Mesenchymal stem cell (in vitro differentiated cells and primary cell): ENCODE measurements at regions not wholly inside any gene's neighbourhood (a gene's known extent, or its start where the extent isn't known, plus 50 kb on each side); places are given as distances from the start of the nearest gene placed in this dataset.

Experiments
- DNase-seq: peaks from one replicate; pipeline ENCODE4 v3.0.0-alpha.2; 2013
- H2AFZ ChIP-seq: one replicate; pipeline ENCODE4 v1.6.1; 2013; ENCODE audit warnings: low read depth, mild to moderate bottlenecking, control low read depth, inconsistent platforms, low read length, moderate library complexity
- H2AK5ac ChIP-seq: 2 replicates; pipeline ENCODE4 v1.6.1; 2013; ENCODE audit warnings: low read length, moderate library complexity, mild to moderate bottlenecking, inconsistent platforms; ENCODE audit not compliant: severe bottlenecking
- H2BK120ac ChIP-seq: one replicate; pipeline ENCODE4 v1.6.1; 2013; ENCODE audit warnings: low read depth, mild to moderate bottlenecking, inconsistent platforms, low read length, moderate library complexity
- H2BK12ac ChIP-seq, 2 experiments: one replicate each; pipeline ENCODE4 v1.6.1; 2013; ENCODE audit warnings: inconsistent platforms in 2 of 2, low read length in 2 of 2, mild to moderate bottlenecking in 2 of 2, moderate library complexity in 2 of 2, control low read depth in 1 of 2
- H2BK15ac ChIP-seq: one replicate; pipeline ENCODE4 v1.6.1; 2013; ENCODE audit warnings: mild to moderate bottlenecking, low read depth, inconsistent platforms; ENCODE audit not compliant: poor library complexity, severe bottlenecking
- H2BK5ac ChIP-seq: 2 replicates; pipeline ENCODE4 v1.6.1; 2013; ENCODE audit warnings: low read depth, mild to moderate bottlenecking, low read length, control low read depth, inconsistent platforms; ENCODE audit not compliant: poor library complexity, severe bottlenecking
- H3K14ac ChIP-seq, 2 experiments: one replicate each; pipeline ENCODE4 v1.6.1; 2013; ENCODE audit warnings: inconsistent platforms in 2 of 2, low read length in 2 of 2, control low read depth in 1 of 2, mild to moderate bottlenecking in 1 of 2, moderate library complexity in 1 of 2
- H3K18ac ChIP-seq, 2 experiments: one replicate each; pipeline ENCODE4 v1.6.1; 2013; ENCODE audit warnings: inconsistent platforms in 2 of 2, low read length in 2 of 2, control low read depth in 1 of 2, low read depth in 1 of 2, mild to moderate bottlenecking in 1 of 2
- H3K23ac ChIP-seq, 2 experiments: one replicate each; pipeline ENCODE4 v1.6.1; 2013; ENCODE audit warnings: inconsistent platforms in 2 of 2, low read length in 2 of 2, mild to moderate bottlenecking in 2 of 2, moderate library complexity in 2 of 2, control low read depth in 1 of 2
- H3K27ac ChIP-seq: 2 replicates; pipeline ENCODE4 v1.5.1; 2013; ENCODE audit warnings: mild to moderate bottlenecking, moderate library complexity, low read length, control low read depth, inconsistent platforms; ENCODE audit not compliant: poor library complexity, severe bottlenecking
- H3K27me3 ChIP-seq, 2 experiments: 2 replicates each; pipeline versions ENCODE4 v1.6.1 to v1.7.0; 2013; ENCODE audit warnings: low read length in 2 of 2, mild to moderate bottlenecking in 2 of 2, moderate library complexity in 2 of 2, control low read depth in 1 of 2, inconsistent platforms in 1 of 2; ENCODE audit not compliant: control insufficient read depth in 1 of 2, insufficient read depth in 1 of 2
- H3K36me3 ChIP-seq, 2 experiments: 2 replicates each; pipeline versions ENCODE4 v1.6.1 to v1.7.0; 2013; ENCODE audit warnings: low read length in 2 of 2, control low read depth in 1 of 2, inconsistent platforms in 1 of 2, low read depth in 1 of 2, mild to moderate bottlenecking in 1 of 2; ENCODE audit not compliant: insufficient read depth in 2 of 2, control insufficient read depth in 1 of 2
- H3K4ac ChIP-seq, 2 experiments: one replicate each; pipeline ENCODE4 v1.6.1; 2013; ENCODE audit warnings: inconsistent platforms in 2 of 2, low read length in 2 of 2, mild to moderate bottlenecking in 2 of 2, moderate library complexity in 2 of 2, control low read depth in 1 of 2, low read depth in 1 of 2
- H3K4me1 ChIP-seq: 2 replicates; pipeline ENCODE4 v1.6.1; 2013; ENCODE audit warnings: low read depth, low read length, control low read depth; ENCODE audit not compliant: control insufficient read depth, insufficient read depth
- H3K4me2 ChIP-seq: 2 replicates; pipeline ENCODE4 v1.6.1; 2013; ENCODE audit warnings: low read length, mild to moderate bottlenecking, inconsistent platforms; ENCODE audit not compliant: poor library complexity, severe bottlenecking
- H3K4me3 ChIP-seq, 2 experiments: 2 replicates each; pipeline versions ENCODE4 v1.5.1 to v1.7.0; 2013; ENCODE audit warnings: low read length in 2 of 2, mild to moderate bottlenecking in 2 of 2, control low read depth in 1 of 2, low read depth in 1 of 2; ENCODE audit not compliant: insufficient read depth in 1 of 2
- H3K79me1 ChIP-seq: replicated peaks from 2 replicates; pipeline ENCODE4 v1.6.1; 2013; ENCODE audit warnings: mild to moderate bottlenecking, control low read depth, low read length, inconsistent platforms; ENCODE audit not compliant: poor library complexity, severe bottlenecking
- H3K9ac ChIP-seq: 2 replicates; pipeline ENCODE4 v1.7.0; 2013; ENCODE audit warnings: mild to moderate bottlenecking, low read length, moderate library complexity
- H3K9me3 ChIP-seq: 2 replicates; pipeline ENCODE4 v1.7.0; 2013; ENCODE audit warnings: mild to moderate bottlenecking, low read length; ENCODE audit not compliant: control insufficient read depth
- H4K8ac ChIP-seq: one replicate; pipeline ENCODE4 v1.6.1; 2013; ENCODE audit warnings: inconsistent platforms, mild to moderate bottlenecking, low read length, moderate library complexity
- H4K91ac ChIP-seq: one replicate; pipeline ENCODE4 v1.6.1; 2013; ENCODE audit warnings: mild to moderate bottlenecking, low read length, inconsistent platforms
- WGBS: methylation state at CpG from one replicate; pipeline ENCODE4 v1.1.7; 2013; ENCODE audit warnings: mixed read lengths; 5-methylcytosine and 5-hydroxymethylcytosine counted together

GRCh38 chr17:71530248-71530647, 590.6 kb upstream of the SOX9 start:
- no peak overlapping the region for H2AFZ ChIP-seq
- no peak for DNase-seq
- no peaks in the 10 kb centered on the region for H3K4me1 ChIP-seq
- no peak overlapping the region for H2BK12ac ChIP-seq
- no peak overlapping the region for H3K9ac ChIP-seq
- H3K4me3 ChIP-seq: no peak overlapping the region
- no peak overlapping the region for H3K27ac ChIP-seq
- no peak overlapping the region for H4K8ac ChIP-seq
- H3K4me2 ChIP-seq: no peak overlapping the region
- H4K91ac ChIP-seq: no peak overlapping the region
- H3K79me1 ChIP-seq: no peaks in the 10 kb centered on the region
- H2BK120ac ChIP-seq: no peak overlapping the region
- no peaks in the 10 kb centered on the region for H3K27me3 ChIP-seq
- no peak overlapping the region for H3K4ac ChIP-seq
- no peaks in the 10 kb centered on the region for H3K36me3 ChIP-seq
- H3K9me3 ChIP-seq: no peaks in the 10 kb centered on the region
- H2AK5ac ChIP-seq: no peak overlapping the region
- H3K18ac ChIP-seq: no peak overlapping the region
- no peak overlapping the region for H3K14ac ChIP-seq
- H2BK5ac ChIP-seq: no peak overlapping the region
- no CpG with 5 or more reads among the region's 2 CpGs for WGBS
- no peak overlapping the region for H3K23ac ChIP-seq
- H2BK15ac ChIP-seq: no peak overlapping the region

- H3K23ac ChIP-seq: no peak overlapping the region
- no peak overlapping the region for H2BK5ac ChIP-seq
- H3K36me3 ChIP-seq: no peaks in the 10 kb centered on the region
- no peak overlapping the region for H2BK12ac ChIP-seq
- H2AFZ ChIP-seq: no peak overlapping the region
- H2AK5ac ChIP-seq: peak overlapping the region; percentile 76
- H3K4ac ChIP-seq: no peak overlapping the region
- no peaks in the 10 kb centered on the region for H3K27me3 ChIP-seq
- H2BK15ac ChIP-seq: no peak overlapping the region
- H3K4me1 ChIP-seq: no peaks in the 10 kb centered on the region
- no peak overlapping the region for H2BK120ac ChIP-seq
- H3K18ac ChIP-seq: no peak overlapping the region
- no peaks in the 10 kb centered on the region for H3K9me3 ChIP-seq
- no peak overlapping the region for H3K27ac ChIP-seq
- DNase-seq: no peak
- H3K4me3 ChIP-seq: no peak overlapping the region
- no peak overlapping the region for H4K8ac ChIP-seq
- H3K14ac ChIP-seq: no peak overlapping the region
- no peak overlapping the region for H4K91ac ChIP-seq
- WGBS: 88% methylated on average over 3 of the region's 3 CpGs
- H3K79me1 ChIP-seq: no peaks in the 10 kb centered on the region
- H3K9ac ChIP-seq: no peak overlapping the region
- no peak overlapping the region for H3K4me2 ChIP-seq
These were observed 585.5 kb upstream of the SOX9 start for GRCh38 chr17:71535321-71535720.

- Histone ChIP-seq H3K9me3 (peaks cover 8% of the 10 kb centered on the region), H4K8ac (no peak overlapping the region), H3K27ac (no peak overlapping the region), H3K36me3 (no peaks in the 10 kb centered on the region), H2AK5ac (no peak overlapping the region), H3K4me1 (no peaks in the 10 kb centered on the region), H3K18ac (no peak overlapping the region), H2BK5ac (no peak overlapping the region), H2BK120ac (no peak overlapping the region), H3K79me1 (no peaks in the 10 kb centered on the region), H3K27me3 (no peaks in the 10 kb centered on the region), H2BK12ac (no peak overlapping the region), H3K23ac (no peak overlapping the region), H3K4me2 (no peak overlapping the region), H3K9ac (no peak overlapping the region), H2BK15ac (no peak overlapping the region), H3K4me3 (no peak overlapping the region), H3K14ac (no peak overlapping the region), H2AFZ (no peak overlapping the region), H4K91ac (no peak overlapping the region), H3K4ac (no peak overlapping the region)
- WGBS: 100% methylated on average over 1 of the region's 2 CpGs
- DNase-seq: no peak
These were observed 574.4 kb upstream of the SOX9 start for GRCh38 chr17:71546419-71546818.

GRCh38 chr17:71547904-71548303, 572.9 kb upstream of the SOX9 start:
- Histone ChIP-seq H2AFZ (no peak overlapping the region), H4K8ac (no peak overlapping the region), H3K4me3 (no peak overlapping the region), H3K27me3 (no peaks in the 10 kb centered on the region), H4K91ac (no peak overlapping the region), H3K4me1 (no peaks in the 10 kb centered on the region), H3K18ac (no peak overlapping the region), H3K4me2 (no peak overlapping the region), H2BK120ac (no peak overlapping the region), H2BK5ac (no peak overlapping the region), H3K23ac (no peak overlapping the region), H3K14ac (no peak overlapping the region), H2AK5ac (no peak overlapping the region), H3K9ac (no peak overlapping the region), H3K79me1 (no peaks in the 10 kb centered on the region), H2BK12ac (no peak overlapping the region), H3K27ac (no peak overlapping the region), H3K9me3 (peaks cover 8% of the 10 kb centered on the region), H2BK15ac (no peak overlapping the region), H3K4ac (no peak overlapping the region), H3K36me3 (no peaks in the 10 kb centered on the region)
- no peak for DNase-seq
